Activated naive CD4-positive, alpha-beta T cell treated with anti-CD3 and anti-CD28 coated beads, Interleukin-2, amount 10 ng/mL, durations not matched to agents 7 days and 5 days (primary cell): ENCODE measurements at regions not wholly inside any gene's neighbourhood (a gene's known extent, or its start where the extent isn't known, plus 50 kb on each side); places are given as distances from the start of the nearest gene placed in this dataset.

Source experiments
- CTCF ChIA-PET: fragments of 350-600 bp; sonication (Branson Sonifier 250); formaldehyde crosslinking; loops from one replicate; lab custom pipeline; 2021; ENCODE audit warnings: antibody characterized with exemption; lab: Charles Lee
- DNase-seq: peaks from one replicate; pipeline ENCODE4 v3.0.0-alpha.2; 2020
- H3K27ac Mint-ChIP-seq: one replicate; pipeline ENCODE4 v1.8.0; 2021; ENCODE audit warnings: mild to moderate bottlenecking, moderate library complexity, mixed read lengths
- H3K27me3 Mint-ChIP-seq: one replicate; pipeline ENCODE4 v1.8.0; 2021; ENCODE audit warnings: mild to moderate bottlenecking, mixed read lengths
- H3K36me3 Mint-ChIP-seq: one replicate; pipeline ENCODE4 v1.8.0; 2021; ENCODE audit warnings: mixed read lengths
- H3K4me1 Mint-ChIP-seq: one replicate; pipeline ENCODE4 v1.8.0; 2021; ENCODE audit warnings: mixed read lengths
- H3K4me3 Mint-ChIP-seq: one replicate; pipeline ENCODE4 v1.8.0; 2021; ENCODE audit warnings: mild to moderate bottlenecking, moderate library complexity, mixed read lengths
- H3K9me3 Mint-ChIP-seq: one replicate; pipeline ENCODE4 v1.8.0; 2021; ENCODE audit warnings: mixed read lengths

- DNase-seq, result no peak
- Mint-ChIP-seq H3K36me3 (no peaks in the 10 kb centered on the region), H3K4me3 (no peak overlapping the region), H3K4me1 (no peaks in the 10 kb centered on the region), H3K27me3 (no peaks in the 10 kb centered on the region), H3K9me3 (no peaks in the 10 kb centered on the region), H3K27ac (no peak overlapping the region)
- CTCF ChIA-PET, result no interaction called here
These were observed 172.2 kb upstream of the PRICKLE1 start for GRCh38 chr12:42761601-42762350.

GRCh38 chr12:42761086-42761485 is 171.5 kb upstream of the PRICKLE1 start:
- CTCF ChIA-PET, result no interaction called here
- Mint-ChIP-seq H3K4me1 (no peaks in the 10 kb centered on the region), H3K27ac (no peak overlapping the region), H3K36me3 (no peaks in the 10 kb centered on the region), H3K4me3 (no peak overlapping the region), H3K27me3 (no peaks in the 10 kb centered on the region), H3K9me3 (no peaks in the 10 kb centered on the region)
- DNase-seq, result no peak

- H3K27ac Mint-ChIP-seq, result no peak overlapping the region
- CTCF ChIA-PET, result no interaction called here
- no peak overlapping the region for H3K4me3 Mint-ChIP-seq
- no peaks in the 10 kb centered on the region for H3K36me3 Mint-ChIP-seq
- no peak for DNase-seq
- no peaks in the 10 kb centered on the region for H3K27me3 Mint-ChIP-seq
- H3K4me1 Mint-ChIP-seq, result no peaks in the 10 kb centered on the region
- no peaks in the 10 kb centered on the region for H3K9me3 Mint-ChIP-seq
These were observed 171.0 kb upstream of the PRICKLE1 start for GRCh38 chr12:42760550-42760949.

- Mint-ChIP-seq H3K36me3 (no peaks in the 10 kb centered on the region), H3K27ac (no peak overlapping the region), H3K4me1 (no peaks in the 10 kb centered on the region), H3K9me3 (no peaks in the 10 kb centered on the region), H3K4me3 (no peak overlapping the region), H3K27me3 (no peaks in the 10 kb centered on the region)
- no peak for DNase-seq
- CTCF ChIA-PET, result no interaction called here
These were observed 170.2 kb upstream of the PRICKLE1 start for GRCh38 chr12:42759622-42760273.

GRCh38 chr12:42758806-42759205 is 169.3 kb upstream of the PRICKLE1 start:
- no peaks in the 10 kb centered on the region for H3K27me3 Mint-ChIP-seq
- H3K4me1 Mint-ChIP-seq, result no peaks in the 10 kb centered on the region
- no peaks in the 10 kb centered on the region for H3K9me3 Mint-ChIP-seq
- DNase-seq, result no peak
- CTCF ChIA-PET, result no interaction called here
- H3K27ac Mint-ChIP-seq, result no peak overlapping the region
- H3K36me3 Mint-ChIP-seq, result no peaks in the 10 kb centered on the region
- H3K4me3 Mint-ChIP-seq, result no peak overlapping the region

- Mint-ChIP-seq H3K4me3 (no peak overlapping the region), H3K36me3 (no peaks in the 10 kb centered on the region), H3K4me1 (no peaks in the 10 kb centered on the region), H3K9me3 (no peaks in the 10 kb centered on the region), H3K27me3 (no peaks in the 10 kb centered on the region), H3K27ac (no peak overlapping the region)
- CTCF ChIA-PET, result no interaction called here
- no peak for DNase-seq
These were observed 168.1 kb upstream of the PRICKLE1 start for GRCh38 chr12:42757624-42758119.

GRCh38 chr12:42756841-42757623 is 167.5 kb upstream of the PRICKLE1 start:
- no peak for DNase-seq
- H3K4me3 Mint-ChIP-seq, result no peak overlapping the region
- CTCF ChIA-PET, result no interaction called here
- H3K4me1 Mint-ChIP-seq, result no peaks in the 10 kb centered on the region
- no peaks in the 10 kb centered on the region for H3K36me3 Mint-ChIP-seq
- H3K27ac Mint-ChIP-seq, result no peak overlapping the region
- H3K27me3 Mint-ChIP-seq, result no peaks in the 10 kb centered on the region
- no peaks in the 10 kb centered on the region for H3K9me3 Mint-ChIP-seq

- no peak for DNase-seq
- Mint-ChIP-seq H3K9me3 (peaks cover 8% of the 10 kb centered on the region), H3K27ac (no peak overlapping the region), H3K27me3 (no peaks in the 10 kb centered on the region), H3K4me3 (no peak overlapping the region), H3K4me1 (no peaks in the 10 kb centered on the region), H3K36me3 (no peaks in the 10 kb centered on the region)
- CTCF ChIA-PET, result no interaction called here
These were observed 160.8 kb upstream of the PRICKLE1 start for GRCh38 chr12:42750356-42750755.

- no peaks in the 10 kb centered on the region for H3K4me1 Mint-ChIP-seq
- no peak overlapping the region for H3K4me3 Mint-ChIP-seq
- peaks cover 8% of the 10 kb centered on the region for H3K9me3 Mint-ChIP-seq
- H3K27ac Mint-ChIP-seq, result no peak overlapping the region
- CTCF ChIA-PET, result no interaction called here
- H3K27me3 Mint-ChIP-seq, result no peaks in the 10 kb centered on the region
- H3K36me3 Mint-ChIP-seq, result no peaks in the 10 kb centered on the region
- DNase-seq, result no peak
These were observed 159.7 kb upstream of the PRICKLE1 start for GRCh38 chr12:42749239-42749638.

GRCh38 chr12:42744539-42745182 is 155.1 kb upstream of the PRICKLE1 start:
- Mint-ChIP-seq H3K27me3 (no peaks in the 10 kb centered on the region), H3K4me1 (no peaks in the 10 kb centered on the region), H3K9me3 (peaks cover 8% of the 10 kb centered on the region), H3K27ac (no peak overlapping the region), H3K36me3 (no peaks in the 10 kb centered on the region), H3K4me3 (no peak overlapping the region)
- DNase-seq, result no peak
- CTCF ChIA-PET, result no interaction called here

- CTCF ChIA-PET, result no interaction called here
- Mint-ChIP-seq H3K4me1 (no peaks in the 10 kb centered on the region), H3K36me3 (no peaks in the 10 kb centered on the region), H3K27me3 (no peaks in the 10 kb centered on the region), H3K4me3 (no peak overlapping the region), H3K9me3 (peaks cover 8% of the 10 kb centered on the region), H3K27ac (no peak overlapping the region)
- DNase-seq, result no peak
These were observed 153.2 kb upstream of the PRICKLE1 start for GRCh38 chr12:42742716-42743115.

GRCh38 chr12:42741771-42742510 is 152.4 kb upstream of the PRICKLE1 start:
- Mint-ChIP-seq H3K27me3 (no peaks in the 10 kb centered on the region), H3K4me3 (no peak overlapping the region), H3K9me3 (peaks cover 5% of the 10 kb centered on the region), H3K4me1 (no peaks in the 10 kb centered on the region), H3K36me3 (no peaks in the 10 kb centered on the region), H3K27ac (no peak overlapping the region)
- DNase-seq, result no peak
- CTCF ChIA-PET, result no interaction called here

GRCh38 chr12:42741091-42741490 is 151.5 kb upstream of the PRICKLE1 start:
- H3K36me3 Mint-ChIP-seq, result no peaks in the 10 kb centered on the region
- no peak for DNase-seq
- H3K9me3 Mint-ChIP-seq, result peaks cover 3% of the 10 kb centered on the region
- H3K27ac Mint-ChIP-seq, result no peak overlapping the region
- CTCF ChIA-PET, result no interaction called here
- H3K27me3 Mint-ChIP-seq, result no peaks in the 10 kb centered on the region
- no peaks in the 10 kb centered on the region for H3K4me1 Mint-ChIP-seq
- no peak overlapping the region for H3K4me3 Mint-ChIP-seq

- DNase-seq, result no peak
- Mint-ChIP-seq H3K4me3 (no peak overlapping the region), H3K9me3 (no peaks in the 10 kb centered on the region), H3K4me1 (no peaks in the 10 kb centered on the region), H3K27ac (no peak overlapping the region), H3K36me3 (no peaks in the 10 kb centered on the region), H3K27me3 (no peaks in the 10 kb centered on the region)
- CTCF ChIA-PET, result no interaction called here
These were observed 147.9 kb upstream of the PRICKLE1 start for GRCh38 chr12:42737398-42737797.
